ENCODE measurements at regions not wholly inside any gene's neighbourhood (a gene's known extent, or its start where the extent isn't known, plus 50 kb on each side); places are given as distances from the start of the nearest gene placed in this dataset.
"Not testable (repeated sequence)": the region's sequence is repeated elsewhere in the genome, so short reads cannot be mapped to it uniquely, and the experiment has no call there.

DNA sequence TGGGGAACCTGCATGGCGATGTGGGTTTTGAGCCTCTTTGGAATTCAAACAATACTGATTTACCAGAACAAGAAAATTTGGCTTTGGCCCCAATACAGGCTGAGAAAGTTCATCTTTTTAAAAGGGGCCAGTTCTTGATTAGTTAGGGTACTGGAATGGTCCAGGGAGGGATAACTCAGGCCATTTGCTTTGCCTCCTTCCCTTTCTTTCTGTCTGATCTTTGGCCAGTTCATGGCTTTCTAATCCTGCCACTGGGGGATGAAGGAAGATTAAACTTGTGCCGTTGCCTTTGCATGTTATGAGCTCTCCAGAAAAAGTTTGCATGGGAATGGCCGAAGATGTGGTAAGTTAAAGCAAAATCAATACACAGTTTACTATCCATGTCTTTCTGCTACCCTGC is 78.4 kb downstream of the ADAMTS15 start:
- DNase-seq = no peak

DNA sequence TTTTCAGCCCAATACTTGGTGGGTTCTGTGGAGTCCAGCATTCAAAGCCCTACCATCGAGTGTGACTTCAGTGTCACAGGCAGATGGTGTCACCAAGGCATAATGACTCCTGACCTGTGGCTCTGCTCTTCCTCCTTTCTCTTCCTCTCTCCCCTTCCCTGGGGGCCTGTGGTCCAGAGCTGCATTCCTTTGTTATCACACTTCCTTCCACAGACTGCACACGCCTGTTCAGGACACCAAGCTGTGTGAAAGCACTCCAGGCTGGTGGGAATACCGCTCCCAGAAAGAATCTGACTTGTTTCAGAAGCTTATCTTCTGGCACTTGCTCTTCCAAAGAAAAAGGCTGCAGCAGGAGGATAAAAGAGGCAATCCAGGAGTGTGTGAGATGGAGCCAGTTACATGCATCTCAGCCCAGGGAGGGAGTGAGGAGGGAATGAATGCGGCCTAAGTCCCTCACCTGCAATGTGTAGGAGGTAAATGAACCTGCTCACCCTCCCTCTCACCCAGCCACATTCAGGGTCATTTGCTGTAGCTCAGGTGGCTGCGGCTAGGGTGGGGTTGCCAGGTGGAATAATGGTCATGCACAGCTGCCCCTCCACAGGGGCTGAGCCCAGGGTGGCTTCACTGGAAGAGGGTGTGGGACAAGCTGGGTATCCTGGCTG is 79.3 kb downstream of the ADAMTS15 start:
- no peak for DNase-seq

DNA sequence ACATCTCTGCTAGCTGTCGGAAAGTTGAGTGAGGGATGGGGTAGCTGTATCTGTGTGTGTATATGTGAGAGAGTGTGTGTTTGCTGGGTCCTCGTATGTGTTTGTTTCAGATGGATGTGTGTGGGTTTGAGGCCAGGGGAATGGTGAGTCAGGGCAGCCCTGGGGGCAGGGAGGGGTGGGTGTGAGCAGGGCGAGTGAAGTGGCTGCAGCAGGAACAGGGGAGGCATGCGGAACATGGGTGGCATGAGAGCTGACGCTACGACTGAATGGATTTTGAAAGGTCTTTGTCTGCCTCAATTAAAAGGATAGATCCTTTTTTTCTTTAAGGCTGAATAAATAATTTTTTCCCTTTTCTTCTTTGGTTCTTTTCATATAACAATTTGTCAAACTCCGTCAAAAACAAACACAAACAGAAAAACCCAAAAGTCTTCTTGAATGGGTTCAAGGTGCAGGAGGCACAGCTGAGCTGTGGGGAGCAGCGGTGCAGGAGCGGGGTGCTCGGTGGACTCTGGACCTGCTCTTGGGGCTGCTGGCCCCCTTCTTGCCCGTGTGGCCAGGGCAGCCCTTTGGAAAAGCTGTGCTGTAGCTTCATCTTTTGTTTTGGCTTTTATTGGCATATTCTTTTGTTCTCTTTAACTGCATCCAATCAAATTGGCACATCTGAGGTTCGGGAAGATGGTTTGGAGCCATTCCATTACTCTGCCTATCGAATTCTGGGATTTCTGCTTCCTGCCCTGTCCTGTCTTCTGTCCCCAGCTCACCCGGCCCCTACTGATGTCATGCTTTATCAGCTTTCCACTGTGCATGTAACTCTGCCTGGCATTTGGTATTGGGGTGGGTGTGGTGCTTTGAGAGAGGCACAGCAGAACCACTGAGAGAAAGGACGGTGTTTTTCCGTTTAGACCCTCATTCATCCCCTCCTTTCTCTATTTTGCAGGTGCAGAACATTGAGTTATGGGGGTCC is 80.1 kb downstream of the ADAMTS15 start:
- no peak for DNase-seq

DNA sequence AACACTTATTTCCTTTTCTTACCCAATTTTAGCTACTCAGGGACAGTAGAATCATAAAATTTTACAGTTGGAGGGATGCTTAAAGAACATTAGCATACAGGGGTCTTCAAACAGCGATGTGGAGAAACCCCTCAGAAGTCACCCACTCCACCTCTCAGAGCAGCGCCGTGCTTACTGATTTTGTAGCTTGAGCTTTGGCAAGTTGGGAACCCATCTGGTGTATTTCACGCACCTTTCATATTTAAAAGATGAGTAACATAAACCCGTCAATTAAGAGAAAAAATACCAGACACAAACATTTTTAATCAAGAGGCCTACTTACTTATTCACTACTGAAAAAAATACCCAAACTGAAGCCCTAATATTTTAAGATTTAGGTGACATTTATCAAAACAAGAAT is 80.9 kb downstream of the ADAMTS15 start:
- DNase-seq = no peak

DNA sequence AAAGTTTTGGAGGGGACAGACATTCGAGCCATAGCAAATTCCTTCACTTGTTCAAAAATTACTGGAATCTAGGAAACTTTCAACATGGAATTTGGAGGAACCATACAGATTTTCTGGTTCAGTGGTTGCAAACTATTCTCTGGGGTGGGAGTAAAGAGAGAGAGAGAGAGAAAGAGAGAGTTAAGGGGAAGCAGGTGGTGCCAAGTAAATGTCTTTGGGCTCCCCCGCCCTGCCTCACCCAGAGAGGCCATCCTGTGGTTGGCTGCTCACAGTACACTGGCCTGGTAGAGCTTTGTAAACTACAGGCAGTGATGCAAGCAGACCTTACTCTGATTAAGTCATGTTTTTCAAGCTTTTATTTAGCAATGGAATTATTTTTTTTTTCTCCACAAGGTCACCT is 82.6 kb downstream of the ADAMTS15 start:
- DNase-seq = no peak

DNA sequence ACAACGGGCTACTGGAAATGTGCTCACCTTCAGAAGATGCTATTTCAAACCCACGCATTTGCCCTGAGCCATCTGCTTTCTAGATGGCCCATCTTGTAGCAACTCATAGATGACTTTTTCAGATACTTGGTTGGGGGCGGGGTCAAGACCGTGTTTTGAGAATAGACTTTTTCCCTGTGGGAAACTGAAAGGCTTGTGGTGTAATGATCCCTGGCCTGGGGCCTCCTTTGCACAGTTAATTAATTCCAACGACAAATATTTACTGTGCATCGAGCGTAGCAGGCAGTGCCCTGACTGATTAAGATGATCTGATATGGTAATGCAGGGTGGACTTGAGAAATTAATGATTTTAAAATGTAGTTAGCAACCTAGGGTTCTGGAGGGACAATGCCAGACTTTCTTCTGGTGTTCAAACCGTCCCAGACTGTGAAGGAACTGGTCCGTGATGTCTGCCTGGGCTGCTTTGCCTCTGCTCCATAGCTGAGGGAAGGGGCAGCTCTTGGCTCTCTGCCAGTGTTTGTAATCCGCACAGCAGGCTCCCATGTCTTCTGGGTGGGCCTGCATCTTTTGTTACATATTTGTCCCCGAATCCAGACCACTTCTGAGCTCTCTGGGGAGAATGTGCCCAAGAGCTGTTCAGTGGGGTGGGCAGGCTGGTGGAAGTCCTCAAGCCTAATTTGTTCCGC is 84.8 kb downstream of the ADAMTS15 start:
- DNase-seq = peak; percentile 65

DNA sequence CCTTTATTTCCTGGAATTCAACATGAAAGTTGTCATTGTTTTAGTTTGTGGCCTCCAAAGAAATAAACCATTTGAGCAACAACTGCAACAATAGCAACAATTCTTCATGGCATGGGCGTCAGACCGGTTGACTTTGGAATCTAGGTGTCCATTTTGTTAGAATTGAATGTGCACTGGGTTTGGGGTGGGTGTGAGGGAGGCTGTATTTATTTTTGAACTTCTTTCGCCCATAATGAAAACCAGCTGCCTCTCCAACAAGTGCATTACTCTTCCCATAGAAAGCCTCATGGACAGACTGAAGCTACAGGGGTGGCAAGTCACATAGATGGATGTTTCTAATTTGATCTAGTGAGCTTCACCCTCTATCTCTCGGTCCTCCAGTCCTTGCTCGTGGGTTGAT is 85.4 kb downstream of the ADAMTS15 start:
- no peak for DNase-seq

DNA sequence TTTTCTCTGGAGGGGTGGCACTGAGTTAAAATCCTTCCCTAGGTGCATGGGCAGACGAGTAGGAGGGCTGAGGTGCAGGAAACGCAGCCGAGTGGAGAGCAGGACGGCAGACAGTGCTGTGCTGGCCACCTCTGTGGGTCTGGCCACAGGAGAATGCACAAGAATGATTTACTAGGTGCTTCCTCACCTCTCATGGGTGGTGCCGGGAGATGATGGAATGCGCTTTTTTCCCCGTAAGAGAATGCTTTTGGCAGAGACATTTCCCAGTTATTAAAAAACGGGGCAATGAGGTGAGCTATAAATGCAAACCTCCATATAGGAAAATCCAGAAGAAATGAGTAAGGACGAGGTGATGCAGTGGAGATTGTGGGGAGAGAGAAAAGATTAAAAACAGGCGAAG is 86.1 kb downstream of the ADAMTS15 start:
- DNase-seq = no peak

DNA sequence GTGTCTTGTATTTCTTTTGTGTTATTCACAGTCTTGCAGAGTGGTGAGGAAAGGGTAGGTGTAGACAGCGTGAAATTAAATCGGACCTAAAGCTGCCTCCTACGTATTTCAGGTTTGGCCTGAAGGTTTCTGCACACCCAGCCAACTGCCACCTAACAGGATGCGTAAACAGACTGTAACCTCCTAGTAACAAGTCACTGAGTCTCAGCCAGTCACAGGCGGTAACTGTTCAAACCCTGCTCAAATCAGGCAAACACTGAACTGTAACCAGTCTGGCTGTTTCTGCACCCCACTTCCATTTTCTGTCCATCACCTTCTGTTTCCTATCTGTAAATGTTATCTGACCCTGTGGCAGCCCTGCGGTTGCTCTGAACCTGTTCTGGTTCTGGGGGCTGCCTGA is 87.1 kb downstream of the ADAMTS15 start:
- DNase-seq = no peak

DNA sequence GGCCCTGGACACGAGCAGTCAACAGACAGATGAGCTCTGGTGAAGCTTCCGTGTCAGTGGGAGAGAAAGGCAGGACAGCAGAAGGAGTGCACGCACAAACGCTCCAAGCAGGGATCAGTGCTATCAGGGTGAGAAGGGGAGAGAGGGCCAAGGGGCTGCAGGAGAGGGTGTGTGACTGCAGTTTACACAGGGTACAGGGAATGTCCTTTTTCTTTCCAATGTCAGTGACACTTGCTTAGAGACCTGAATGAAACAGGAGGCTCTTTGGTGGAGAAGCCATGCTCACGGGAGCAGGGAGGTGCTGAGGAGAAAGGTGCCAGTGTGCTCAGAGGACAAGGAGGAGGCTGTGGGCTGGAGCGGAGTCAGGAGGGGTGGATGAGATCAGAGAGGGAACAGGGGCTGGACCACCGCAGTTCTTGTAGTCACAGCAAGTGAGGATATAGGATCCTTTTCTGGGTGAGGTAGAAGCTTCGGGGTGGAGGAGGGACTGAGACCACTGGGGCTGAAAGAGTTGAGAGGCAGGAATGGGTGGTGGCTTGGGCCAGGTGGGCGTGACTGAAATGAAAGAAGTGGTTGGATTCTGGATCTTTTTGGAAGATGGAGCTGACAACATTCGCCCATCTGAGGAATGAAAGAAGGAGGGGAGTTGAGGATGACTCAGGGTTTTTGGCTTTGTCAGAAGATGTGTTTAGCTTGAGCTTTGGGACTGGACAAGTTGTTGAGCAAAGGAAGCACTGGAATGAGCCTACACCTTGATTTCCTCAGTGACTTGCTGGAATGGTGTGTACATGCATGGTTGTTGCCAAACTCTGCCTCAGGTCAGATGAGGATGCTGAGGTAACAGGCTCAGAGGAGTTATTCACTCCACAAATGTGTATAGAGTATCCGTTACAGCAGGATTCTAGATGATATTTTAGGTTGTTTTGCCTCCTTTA is 87.9 kb downstream of the ADAMTS15 start:
- no peak for DNase-seq

DNA sequence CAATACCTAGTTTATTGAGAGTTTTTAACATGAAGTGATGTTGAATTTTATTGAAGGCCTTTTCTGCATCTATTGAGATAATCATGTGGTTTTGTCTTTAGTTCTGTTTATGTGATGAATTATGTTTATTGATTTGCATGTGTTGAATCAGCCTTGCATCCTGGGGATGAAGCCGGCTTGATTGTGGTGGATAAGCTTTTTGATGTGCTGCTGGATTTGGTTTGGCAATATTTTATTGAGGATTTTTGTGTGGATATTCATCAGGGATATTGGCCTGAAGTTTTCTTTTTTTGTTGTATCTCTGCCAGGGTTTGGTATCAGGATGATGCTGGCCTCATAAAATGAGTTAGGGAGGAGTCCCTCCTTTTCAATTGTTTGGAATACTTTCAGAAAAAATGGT is 91.2 kb downstream of the ADAMTS15 start:
- DNase-seq = not testable (repeated sequence)

DNA sequence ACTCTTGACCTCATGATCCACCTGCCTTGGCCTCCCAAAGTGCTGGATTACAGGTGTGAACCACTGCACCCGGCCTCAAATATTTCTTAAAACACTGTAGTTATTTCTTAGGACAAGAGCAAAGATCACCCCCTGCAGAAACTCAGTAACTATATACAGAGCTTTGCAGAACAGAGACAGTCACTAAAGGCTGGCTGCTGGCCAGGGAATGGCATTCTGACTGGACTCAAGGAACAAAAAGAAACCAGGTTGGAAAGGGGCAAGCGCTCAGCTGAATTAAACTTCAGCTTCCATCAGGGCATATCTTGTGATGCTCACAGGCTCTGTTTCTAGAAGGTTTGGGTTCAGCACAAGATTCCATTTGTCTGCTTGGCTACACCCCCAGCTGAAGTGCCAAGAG is 95.8 kb downstream of the ADAMTS15 start:
- no peak for DNase-seq

DNA sequence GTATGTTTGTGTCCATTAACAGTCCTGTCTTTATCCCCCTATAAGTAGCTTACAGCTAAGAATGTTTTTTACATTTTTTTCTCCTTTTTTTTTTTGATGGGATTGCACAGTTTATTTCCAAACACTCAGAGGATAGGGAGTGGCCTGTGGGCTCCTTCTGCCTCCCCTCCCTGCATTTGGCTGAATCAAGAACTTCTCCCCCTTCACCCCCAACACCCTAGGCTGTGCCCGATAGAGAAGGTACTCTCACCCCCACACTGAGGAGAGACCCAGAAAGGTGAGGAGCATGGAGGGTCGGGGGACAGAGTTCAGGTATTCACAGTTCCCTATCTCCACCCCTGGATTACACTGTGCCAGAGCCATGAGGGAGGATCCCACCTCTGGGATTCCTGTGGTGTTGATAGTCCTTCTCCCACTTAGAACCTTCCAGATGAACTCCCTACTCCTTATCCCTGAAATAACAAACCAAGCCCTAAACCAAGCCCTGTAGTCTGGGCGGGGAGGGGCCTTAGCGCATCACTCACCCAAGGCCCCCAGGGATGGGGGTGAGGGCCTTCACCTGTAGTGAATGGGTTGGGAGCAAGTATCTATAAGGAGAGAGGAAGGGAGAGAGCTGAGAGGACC is 97.1 kb downstream of the ADAMTS15 start:
- DNase-seq = no peak

DNA sequence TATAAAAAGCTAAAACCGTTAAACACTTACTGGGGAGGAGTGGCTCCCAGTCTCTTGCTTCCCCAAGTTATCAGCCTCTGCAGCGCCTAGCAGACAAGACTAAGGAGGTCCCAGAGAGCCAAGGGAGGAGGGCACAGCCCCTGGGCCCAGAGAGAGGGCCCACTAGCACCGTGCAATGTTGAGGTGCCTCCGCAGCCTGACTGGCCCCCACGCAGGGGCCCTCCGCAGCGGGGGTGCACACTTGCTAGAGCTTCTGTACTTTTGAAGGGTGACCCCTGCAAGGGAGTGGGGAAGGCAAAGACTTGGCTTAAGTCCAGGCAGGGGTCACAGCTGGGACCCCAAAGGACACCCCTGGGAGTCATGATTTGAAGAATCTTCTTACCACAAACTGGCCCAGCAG is 98.0 kb downstream of the ADAMTS15 start:
- DNase-seq = no peak

DNA sequence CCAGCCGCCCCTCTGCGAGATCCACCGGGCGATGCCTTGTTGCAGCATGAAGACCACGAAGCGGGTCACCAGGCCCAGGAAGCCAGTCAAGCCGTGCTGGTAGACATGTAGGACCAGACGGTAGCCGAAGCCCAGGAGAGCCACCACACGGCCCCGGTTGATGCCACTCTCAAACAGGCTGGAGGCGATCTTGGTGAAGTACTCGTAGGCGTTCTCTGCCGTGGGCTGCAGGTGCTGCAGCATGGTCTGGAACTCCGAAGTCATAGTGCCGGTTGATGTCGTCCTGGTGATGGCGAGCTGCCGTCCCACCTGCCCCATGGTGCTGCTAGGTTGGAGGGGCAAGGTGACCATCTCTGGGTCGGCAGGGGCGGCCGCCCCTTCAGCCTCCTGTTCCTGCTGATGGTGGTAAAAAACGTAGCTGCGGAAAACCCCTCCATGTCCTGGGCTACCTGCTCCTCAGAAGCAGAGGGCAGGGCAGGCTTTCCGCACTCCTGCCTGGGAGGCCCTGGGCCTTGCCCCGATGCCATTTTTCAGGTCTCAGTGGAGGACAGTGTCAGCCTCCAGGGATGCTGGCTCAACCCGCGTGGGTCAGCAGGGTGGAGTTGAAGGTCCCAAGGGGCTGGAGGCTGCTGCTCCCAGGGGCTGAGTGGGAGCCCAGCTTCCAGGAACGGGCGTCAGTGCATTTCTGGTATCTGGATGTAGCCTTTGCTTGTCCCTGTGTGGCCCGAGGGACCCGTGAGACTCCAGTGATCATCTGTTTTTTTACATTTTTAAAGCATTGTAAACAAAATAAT is 98.7 kb downstream of the ADAMTS15 start:
- DNase-seq = no peak

DNA sequence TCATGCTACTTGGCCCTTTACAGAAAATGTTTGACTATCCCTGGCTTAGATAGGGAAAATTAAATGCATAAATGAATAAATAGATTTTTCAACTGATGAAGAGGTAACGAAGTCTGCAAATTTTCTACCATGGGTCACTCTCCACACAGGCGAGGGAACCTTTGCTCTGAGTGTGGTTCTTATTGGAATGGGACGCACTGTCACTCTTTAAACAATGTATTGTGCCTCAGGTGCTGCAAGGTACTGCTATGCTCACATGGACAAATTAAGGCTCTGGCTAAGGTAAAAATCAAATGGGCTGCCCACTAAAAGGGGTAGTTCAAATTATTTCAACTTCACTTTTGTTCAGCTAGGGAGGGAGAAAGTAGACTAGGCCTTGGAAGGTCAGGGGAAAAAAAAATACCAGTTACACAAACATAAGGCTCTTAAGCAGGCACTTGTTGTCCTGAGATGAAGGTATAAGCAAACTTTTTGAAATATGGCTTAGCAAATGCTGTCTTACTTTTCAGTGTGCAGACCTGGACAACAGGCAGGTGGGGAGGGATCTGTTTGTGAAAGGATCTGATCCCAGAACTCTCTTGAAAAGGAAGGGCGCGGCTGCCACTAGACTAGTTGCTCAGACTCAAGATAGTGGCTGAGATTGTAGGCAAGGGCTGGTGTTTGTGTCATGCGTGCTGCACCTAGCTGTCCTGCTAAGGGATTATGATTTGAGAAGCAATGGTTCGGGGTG is 99.5 kb downstream of the ADAMTS15 start:
- DNase-seq = no peak

DNA sequence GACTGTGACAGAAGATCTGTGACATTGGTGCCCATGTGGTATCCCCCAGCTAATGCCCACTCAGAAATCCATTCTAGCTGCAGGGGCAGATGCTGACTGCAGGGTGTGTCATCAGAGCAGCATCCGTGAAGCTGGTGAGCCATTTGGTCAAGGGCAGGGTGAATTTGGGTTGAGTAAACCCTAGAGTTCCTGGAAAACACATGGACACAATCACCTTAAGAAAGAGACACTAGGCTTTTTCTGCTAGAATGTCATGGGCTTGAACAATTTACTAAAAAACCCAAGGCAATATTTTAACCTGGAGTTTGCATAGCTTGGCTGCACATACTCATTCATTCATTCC is 100.0 kb downstream of the ADAMTS15 start:
- DNase-seq = no peak

DNA sequence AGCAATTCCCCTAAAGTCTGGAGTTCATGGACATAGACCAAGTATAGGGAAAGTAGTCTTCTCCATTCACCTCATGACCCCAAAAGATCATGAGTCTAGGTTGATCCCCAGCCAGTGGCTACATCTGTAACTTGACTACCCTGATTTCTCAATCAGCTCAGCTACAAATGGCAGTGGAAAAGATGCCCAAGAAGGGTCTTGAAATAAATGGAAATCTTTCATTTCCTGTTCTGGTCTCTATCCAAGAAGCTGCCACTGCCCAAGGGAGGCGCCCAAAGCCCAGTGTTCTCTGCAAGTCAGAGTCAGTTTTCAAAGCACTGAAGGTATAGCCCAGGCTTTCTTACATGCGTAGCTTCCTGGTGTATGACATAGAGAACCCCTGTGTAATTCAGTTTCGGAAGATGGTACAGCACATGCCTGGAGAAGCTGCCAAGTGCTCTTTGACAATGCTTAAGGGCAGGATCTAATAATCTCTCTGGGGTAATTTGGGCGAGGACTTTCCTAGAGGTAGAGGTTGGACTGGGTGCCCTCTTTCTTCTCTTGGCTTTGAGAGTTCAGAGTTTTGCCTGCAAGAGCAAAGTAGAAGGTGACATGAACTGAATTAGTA is 101.1 kb downstream of the ADAMTS15 start:
- DNase-seq = no peak

DNA sequence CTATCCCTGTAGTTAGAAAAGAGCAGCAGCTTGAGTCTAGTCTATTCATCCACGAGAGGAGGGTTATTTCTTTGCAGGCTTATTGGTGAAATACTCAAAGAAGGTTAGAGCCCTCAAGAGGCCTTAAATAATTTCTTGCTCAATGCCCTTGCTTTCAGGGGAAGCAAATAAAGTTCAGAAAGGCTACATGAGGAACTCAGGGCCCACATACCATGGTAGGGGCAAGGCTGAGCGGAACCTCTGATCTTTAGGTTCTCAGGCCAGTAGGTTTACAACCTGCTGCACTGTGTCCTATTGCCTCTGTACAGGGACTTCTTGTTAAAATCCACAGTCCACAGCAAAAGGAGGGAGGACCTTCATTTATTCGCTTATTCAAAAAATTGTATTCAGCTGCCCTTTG is 101.7 kb downstream of the ADAMTS15 start:
- DNase-seq = no peak

DNA sequence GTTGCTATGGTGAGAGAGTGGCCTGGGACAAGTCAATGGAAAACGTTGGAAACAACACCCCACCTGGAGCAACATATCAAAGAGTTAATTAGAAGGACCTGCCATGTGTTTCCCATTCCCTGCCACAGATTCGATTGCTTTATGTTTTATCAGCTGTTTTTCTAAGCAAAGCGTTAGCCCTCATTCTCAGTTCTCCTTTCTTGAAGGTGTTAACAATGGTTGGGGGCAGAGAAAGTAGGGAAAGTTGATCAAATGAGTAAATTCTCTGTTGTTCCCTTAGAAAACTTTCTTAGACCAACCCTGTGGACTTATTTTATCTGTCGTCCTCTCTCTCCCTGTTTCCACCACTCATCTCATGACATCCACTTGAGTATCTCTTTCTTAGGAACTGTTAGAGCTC is 102.5 kb downstream of the ADAMTS15 start:
- no peak for DNase-seq
